GM21526 (cell line): ENCODE measurements at regions not wholly inside any gene's neighbourhood (a gene's known extent, or its start where the extent isn't known, plus 50 kb on each side); places are given as distances from the start of the nearest gene placed in this dataset.

Experiments
- ATAC-seq: cut with Tn5 transposase; IDR thresholded peaks from one replicate; pipeline ENCODE4 v1.9.1; 2021; ENCODE audit warnings: moderate library complexity; ENCODE audit not compliant: unreplicated experiment, low FRiP score

DNA sequence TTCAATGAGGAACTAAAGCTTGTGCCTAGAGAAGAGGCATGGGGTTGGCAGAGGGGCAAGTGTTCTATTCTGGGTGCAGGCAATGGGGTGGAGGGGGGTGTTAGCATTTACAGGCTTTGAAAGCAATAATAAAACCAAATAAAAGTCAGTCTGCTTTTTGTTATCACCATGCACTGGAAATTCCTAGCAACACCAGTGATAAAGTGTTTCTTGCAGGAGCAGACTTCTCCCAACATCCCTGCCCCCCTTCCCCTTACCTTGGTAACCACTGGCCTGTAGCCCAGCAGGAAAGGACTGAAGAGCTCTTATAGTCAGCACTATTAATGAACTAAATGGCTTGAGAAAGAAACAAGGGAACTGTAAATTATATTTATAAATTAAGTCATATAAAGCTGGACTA lies 65.2 kb upstream of the SESN3 start:
- ATAC-seq, result peak; percentile 7

DNA sequence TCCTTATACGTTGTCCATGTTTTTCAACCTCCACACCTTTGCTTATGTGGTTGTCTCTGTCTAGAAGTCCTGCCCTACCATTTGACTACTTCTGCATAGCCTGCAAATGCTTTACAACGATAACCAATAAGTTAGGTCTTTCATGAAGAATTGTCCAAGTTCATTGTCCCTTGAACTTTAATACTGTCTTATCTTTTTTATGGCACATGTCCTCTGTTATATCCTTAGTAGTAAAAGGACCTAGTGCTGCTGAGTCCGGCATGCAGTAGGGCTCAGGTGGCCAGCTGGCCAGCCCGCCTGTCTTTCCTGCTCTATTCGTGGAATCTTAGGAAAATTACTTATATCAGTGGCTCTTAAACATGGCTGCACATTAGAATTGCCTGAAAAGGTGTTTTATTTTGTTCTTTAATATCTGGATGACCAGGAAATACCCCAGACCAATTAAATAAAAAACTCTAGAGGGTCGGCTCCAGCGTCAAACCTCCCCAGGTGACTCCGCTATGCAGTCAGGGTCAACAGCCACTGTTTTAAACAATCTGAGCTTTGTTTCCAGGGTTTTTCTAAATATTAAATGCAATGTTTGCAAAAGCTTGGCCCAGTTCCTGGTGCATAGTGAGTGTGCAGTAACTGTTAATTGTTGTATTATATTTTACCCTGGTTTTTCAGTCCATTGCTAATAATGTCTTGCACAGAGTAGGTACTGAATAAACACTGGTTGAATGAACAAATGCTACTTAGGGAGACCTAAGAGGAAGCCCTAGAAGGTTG lies 64.6 kb upstream of the SESN3 start:
- no peak for ATAC-seq

DNA sequence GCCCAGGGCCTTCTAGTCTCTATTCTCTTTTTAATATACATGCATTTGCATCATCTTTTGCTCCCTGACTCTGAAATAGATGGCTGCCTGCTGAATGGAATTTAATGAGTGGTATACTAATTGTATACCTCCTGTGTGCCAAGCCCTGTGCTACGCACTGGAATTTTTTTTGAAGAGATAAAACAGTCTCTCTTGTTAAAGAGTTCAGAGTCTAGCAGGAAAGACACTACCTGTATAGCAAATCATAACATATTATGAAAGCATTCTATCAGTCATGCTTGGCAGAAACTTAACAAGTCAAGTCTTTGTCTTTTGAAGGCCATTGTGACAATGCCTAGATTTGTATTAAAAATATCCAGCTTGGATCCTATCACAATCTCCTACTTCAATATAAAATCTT lies 63.7 kb upstream of the SESN3 start:
- no peak for ATAC-seq

- ATAC-seq, result no peak
These were observed 62.1 kb upstream of the SESN3 start for GRCh38 chr11:95293116-95293515.

GRCh38 chr11:95291946-95292345 lies 60.9 kb upstream of the SESN3 start:
- ATAC-seq, result no peak

- ATAC-seq, result no peak
These were observed 58.5 kb upstream of the SESN3 start for GRCh38 chr11:95289378-95290101.

DNA sequence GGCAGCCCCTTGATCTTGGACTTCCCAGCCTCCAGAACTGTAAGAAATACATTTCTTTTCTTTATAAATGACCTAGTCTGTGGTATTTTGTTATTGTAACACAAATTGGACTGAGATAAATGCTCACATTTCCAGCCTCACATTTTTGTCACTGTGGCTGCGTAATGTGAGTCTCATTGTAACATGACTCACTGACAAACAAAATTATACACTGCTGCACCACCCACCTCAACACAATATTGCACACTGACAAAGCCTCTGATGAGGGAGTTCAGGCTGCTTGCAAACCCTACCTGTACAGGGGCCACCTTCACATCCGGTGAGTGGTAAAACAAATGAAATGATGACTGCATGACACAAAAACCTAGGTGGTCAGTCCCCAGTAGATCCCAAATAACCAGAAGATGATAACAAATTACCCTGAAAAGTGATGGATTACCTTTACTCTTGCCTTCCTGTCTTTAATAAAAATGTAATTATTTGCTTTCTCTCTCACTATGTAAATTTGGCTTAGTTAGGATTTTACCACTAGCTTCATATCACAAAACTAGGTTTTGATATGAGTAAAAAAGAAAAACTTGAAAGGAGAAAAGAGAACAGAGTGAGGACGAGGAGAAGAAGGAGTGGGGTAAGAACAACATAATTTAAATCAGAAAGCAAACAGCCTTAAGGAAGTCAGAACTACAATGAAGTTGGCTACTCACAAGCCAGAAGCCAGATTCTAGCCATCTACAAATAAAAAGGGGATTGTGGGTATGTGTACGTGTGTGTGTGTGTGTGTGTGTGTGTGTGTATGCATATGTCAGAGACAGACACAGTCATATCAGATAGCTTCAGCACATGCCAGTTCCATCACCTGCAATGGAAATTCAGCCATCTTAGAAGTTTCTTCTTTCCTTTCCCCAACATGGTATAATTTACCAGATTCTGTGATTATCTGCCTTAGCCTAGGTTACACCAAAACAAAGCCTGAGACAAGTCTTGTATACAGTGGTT lies 53.4 kb upstream of the SESN3 start:
- no peak for ATAC-seq

DNA sequence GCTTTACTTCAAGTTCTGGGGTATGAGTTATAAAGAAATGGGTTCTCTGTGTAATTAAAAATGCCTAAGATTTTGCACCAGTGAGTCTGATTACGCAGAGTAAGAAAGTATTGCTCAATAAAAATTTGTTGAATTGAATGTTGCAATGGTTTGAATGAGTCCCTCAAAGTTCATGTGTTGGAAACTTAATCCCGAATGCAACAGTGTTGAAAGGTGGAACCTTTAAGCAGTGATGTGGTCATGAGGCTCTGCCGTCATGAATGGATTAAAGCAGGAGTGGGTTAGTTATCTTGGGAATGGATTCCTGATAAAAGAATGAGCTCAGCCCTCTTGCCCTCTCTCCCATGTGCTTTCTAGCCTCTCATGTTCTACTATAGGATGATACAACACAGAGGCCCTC lies 52.6 kb upstream of the SESN3 start:
- ATAC-seq, result no peak

GRCh38 chr11:95283146-95283545 lies 52.1 kb upstream of the SESN3 start:
- ATAC-seq, result no peak

- no peak for ATAC-seq
These were observed 51.3 kb upstream of the SESN3 start for GRCh38 chr11:95282291-95282751.
